Liver (tissue), 8 donors: ENCODE measurements at regions not wholly inside any gene's neighbourhood (a gene's known extent, or its start where the extent isn't known, plus 50 kb on each side); places are given as distances from the start of the nearest gene placed in this dataset.

Experiments
- DNase-seq: peaks from one replicate; pipeline ENCODE4 v3.0.0-alpha.2; 2017; ENCODE audit warnings: low spot score
- H3K27ac ChIP-seq, 2 donors: one replicate each; pipeline ENCODE4 v1.7.0; 2013; ENCODE audit warnings: inconsistent platforms in 2 of 2, low read length in 2 of 2, control low read depth in 1 of 2, low read depth in 1 of 2, mild to moderate bottlenecking in 1 of 2
- H3K27me3 ChIP-seq, 4 donors: one replicate each; pipeline versions ENCODE4 v1.6.1 to v1.7.0; 2013; ENCODE audit warnings: low read length in 3 of 4, inconsistent platforms in 1 of 4, mild to moderate bottlenecking in 1 of 4, moderate library complexity in 1 of 4; ENCODE audit not compliant: control insufficient read depth in 4 of 4, insufficient read depth in 4 of 4
- H3K36me3 ChIP-seq, 4 donors: one replicate each; pipeline versions ENCODE4 v1.6.1 to v1.7.0; 2013; ENCODE audit warnings: low read length in 3 of 4, mild to moderate bottlenecking in 3 of 4, low read depth in 1 of 4, moderate library complexity in 1 of 4; ENCODE audit not compliant: control insufficient read depth in 4 of 4, insufficient read depth in 3 of 4
- H3K4me1 ChIP-seq, 4 donors: one replicate each; pipeline versions ENCODE4 v1.6.1 to v1.7.0; 2013; ENCODE audit warnings: low read length in 3 of 4, mild to moderate bottlenecking in 3 of 4, moderate library complexity in 1 of 4; ENCODE audit not compliant: control insufficient read depth in 4 of 4, insufficient read depth in 4 of 4
- H3K4me3 ChIP-seq, 3 donors: one replicate each; pipeline versions ENCODE4 v1.6.1 to v1.7.0; 2013; ENCODE audit warnings: low read length in 3 of 3, control low read depth in 1 of 3, low read depth in 1 of 3, mild to moderate bottlenecking in 1 of 3
- H3K9ac ChIP-seq, 2 donors: one replicate each; pipeline ENCODE4 v1.7.0; 2013; ENCODE audit warnings: low read length in 2 of 2, mild to moderate bottlenecking in 2 of 2, moderate library complexity in 2 of 2, control low read depth in 1 of 2, low read depth in 1 of 2
- H3K9me3 ChIP-seq, 4 donors: one replicate each; pipeline versions ENCODE4 v1.6.1 to v1.7.0; 2013; ENCODE audit warnings: low read length in 3 of 4; ENCODE audit not compliant: control insufficient read depth in 4 of 4
- CTCF ChIP-seq: fragments of 150-350 bp; IDR thresholded peaks from 2 replicates; pipeline ENCODE4 v1.5.1; 2017; ENCODE audit warnings: improper control_type of control experiment, low read depth, low read length; ENCODE audit not compliant: missing input control
- EGR1 ChIP-seq, 2 donors: IDR thresholded peaks; 2 replicates each; pipeline ENCODE4 v1.6.1; 2016 to 2018; ENCODE audit warnings: antibody characterized with exemption in 2 of 2, low read depth in 2 of 2
- FOXA1 ChIP-seq: IDR thresholded peaks from 2 replicates; pipeline ENCODE4 v1.6.1; 2016; ENCODE audit warnings: antibody characterized with exemption
- FOXA2 ChIP-seq: IDR thresholded peaks from 2 replicates; pipeline ENCODE4 v1.6.1; 2016; ENCODE audit warnings: antibody characterized with exemption
- GABPA ChIP-seq, 2 donors: IDR thresholded peaks in 1 of 2; conservative IDR thresholded peaks in 1 of 2; 2 replicates each; pipeline ENCODE4 v1.6.1; 2016; ENCODE audit warnings: antibody characterized with exemption in 2 of 2, mild to moderate bottlenecking in 1 of 2, moderate library complexity in 1 of 2
- HNF4A ChIP-seq, 2 donors: conservative IDR thresholded peaks; 2 replicates each; pipeline ENCODE4 v1.6.1; 2016; ENCODE audit warnings: antibody characterized with exemption in 2 of 2, mild to moderate bottlenecking in 2 of 2
- HNF4G ChIP-seq: IDR thresholded peaks from 2 replicates; pipeline ENCODE4 v1.6.1; 2016; ENCODE audit warnings: antibody characterized with exemption
- JUND ChIP-seq, 2 donors: IDR thresholded peaks; 2 replicates each; pipeline ENCODE4 v1.6.1; 2016; ENCODE audit warnings: antibody characterized with exemption in 2 of 2
- NR2F2 ChIP-seq: IDR thresholded peaks from 2 replicates; pipeline ENCODE4 v1.6.1; 2016; ENCODE audit warnings: antibody characterized with exemption
- RAD21 ChIP-seq, 2 donors: IDR thresholded peaks; 2 replicates each; pipeline ENCODE4 v1.6.1; 2016; ENCODE audit warnings: antibody characterized with exemption in 2 of 2, mild to moderate bottlenecking in 2 of 2
- REST ChIP-seq: IDR thresholded peaks from 2 replicates; pipeline ENCODE4 v1.6.1; 2016; ENCODE audit warnings: antibody characterized with exemption, mild to moderate bottlenecking
- RXRA ChIP-seq, 2 donors: IDR thresholded peaks; 2 replicates each; pipeline ENCODE4 v1.6.1; 2017 to 2018; ENCODE audit warnings: antibody characterized with exemption in 2 of 2, mild to moderate bottlenecking in 1 of 2
- SP1 ChIP-seq: IDR thresholded peaks from 2 replicates; pipeline ENCODE4 v1.6.1; 2018; ENCODE audit warnings: antibody characterized with exemption, mild to moderate bottlenecking
- TAF1 ChIP-seq: conservative IDR thresholded peaks from 2 replicates; pipeline ENCODE4 v1.6.1; 2016; ENCODE audit warnings: antibody characterized with exemption, mild to moderate bottlenecking
- YY1 ChIP-seq: IDR thresholded peaks from 2 replicates; pipeline ENCODE4 v1.6.1; 2016; ENCODE audit warnings: antibody characterized with exemption, mild to moderate bottlenecking
- ZBTB33 ChIP-seq: IDR thresholded peaks from 2 replicates; pipeline ENCODE4 v1.6.1; 2016; ENCODE audit warnings: antibody characterized with exemption
- WGBS: extraction: QIAGEN DNeasy Blood & Tissue Kit; methylation state at CpG from one replicate; pipeline ENCODE4 v1.1.7; 2013; 5-methylcytosine and 5-hydroxymethylcytosine counted together
- TF ChIP-seq, protein P1 (sequence below): IDR thresholded peaks from 2 replicates; pipeline ENCODE4 v1.6.1; 2016; ENCODE audit warnings: antibody characterized with exemption
- TF ChIP-seq, protein P2 (sequence below): IDR thresholded peaks from 2 replicates; pipeline ENCODE4 v1.6.1; 2016; ENCODE audit warnings: antibody characterized with exemption
- donor health status: healthy.
- donor health status: healthy.
- donor health status: healthy.
- donor health status: healthy.
- donor health status: healthy.

DNA sequence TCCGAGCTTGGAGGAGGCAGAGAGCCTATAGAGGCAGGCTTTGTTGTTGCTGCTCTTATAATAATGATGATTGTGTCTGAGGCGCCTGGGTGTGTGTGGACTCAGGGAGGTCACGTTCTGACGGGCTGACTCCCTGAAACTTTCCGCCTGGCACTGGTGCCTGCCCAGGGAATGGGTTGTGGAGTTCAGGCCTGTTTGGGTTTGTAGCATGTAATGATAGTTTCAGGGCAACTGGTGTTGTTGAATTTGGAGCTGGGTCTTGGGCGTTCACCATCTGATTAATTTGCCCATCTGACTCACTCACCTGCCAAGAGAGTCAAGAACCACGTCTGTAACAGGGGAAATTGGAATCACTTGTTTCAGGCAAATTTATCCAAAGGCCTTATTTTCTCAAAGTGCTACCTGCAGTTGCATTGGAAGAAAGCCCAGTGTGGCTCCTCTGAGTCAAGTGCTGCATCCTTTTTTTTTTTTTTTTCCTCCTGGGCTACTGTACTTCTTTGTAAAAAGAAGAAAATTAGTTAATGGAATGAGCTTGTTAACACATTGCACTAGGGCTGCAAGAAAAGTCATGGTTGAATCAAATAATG, 386.5 kb downstream of the GADD45G start:
- H3K4me3 ChIP-seq, result no peak overlapping the region
- H3K27me3 ChIP-seq, result no peaks in the 10 kb centered on the region
- DNase-seq, result no peak
- H3K27ac ChIP-seq, result peak overlapping the region; percentile 95 to 97
- no peaks in the 10 kb centered on the region for H3K36me3 ChIP-seq
- WGBS, result 49% methylated on average over 7 of the region's 7 CpGs
- TF ChIP-seq, protein P1, sequence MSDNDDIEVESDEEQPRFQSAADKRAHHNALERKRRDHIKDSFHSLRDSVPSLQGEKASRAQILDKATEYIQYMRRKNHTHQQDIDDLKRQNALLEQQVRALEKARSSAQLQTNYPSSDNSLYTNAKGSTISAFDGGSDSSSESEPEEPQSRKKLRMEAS, result no peak
- TF ChIP-seq CTCF, result no peak
- no peak for TF ChIP-seq HNF4G
- TF ChIP-seq REST, result no peak
- peak; percentile 32 for TF ChIP-seq FOXA2
- TF ChIP-seq EGR1 (IDR thresholded peaks at IDR 0.05; ENCODE audit: low read depth in 2 of 2), result no peak
- TF ChIP-seq JUND (IDR thresholded peaks at IDR 0.05), result peak in 1 of 2 donors; percentile 19
- TF ChIP-seq RXRA (IDR thresholded peaks at IDR 0.05), result peak in 1 of 2 donors; percentile 66
- no peak for TF ChIP-seq ZBTB33
- peak in 1 of 2 donors; percentile 10 for TF ChIP-seq RAD21 (IDR thresholded peaks at IDR 0.05)
- TF ChIP-seq YY1, result no peak
- peak; percentile 8 for TF ChIP-seq SP1
- TF ChIP-seq, protein P2, sequence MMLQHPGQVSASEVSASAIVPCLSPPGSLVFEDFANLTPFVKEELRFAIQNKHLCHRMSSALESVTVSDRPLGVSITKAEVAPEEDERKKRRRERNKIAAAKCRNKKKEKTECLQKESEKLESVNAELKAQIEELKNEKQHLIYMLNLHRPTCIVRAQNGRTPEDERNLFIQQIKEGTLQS, result no peak
- no peak for TF ChIP-seq NR2F2
- no peak for TF ChIP-seq GABPA (IDR thresholded peaks at IDR 0.05 in 1 of 2, conservative IDR thresholded peaks at IDR 0.05 in 1 of 2)
- TF ChIP-seq TAF1, result no peak
- no peak for TF ChIP-seq FOXA1
- TF ChIP-seq HNF4A (conservative IDR thresholded peaks at IDR 0.05), result peak in 1 of 2 donors; percentile 38
- no peaks in the 10 kb centered on the region for H3K9me3 ChIP-seq
- peaks cover 14 to 59% (median 41%) of the 10 kb centered on the region in 4 donors for H3K4me1 ChIP-seq
- peak overlapping the region in 1 of 2 donors; percentile 50 for H3K9ac ChIP-seq
